HG02938 (cell line): ENCODE measurements at regions not wholly inside any gene's neighbourhood (a gene's known extent, or its start where the extent isn't known, plus 50 kb on each side); places are given as distances from the start of the nearest gene placed in this dataset.
A peak's percentile ranks its signal among the peaks of the same experiment; 100 is the strongest.

Source experiments
- ATAC-seq: cut with Tn5 transposase; IDR thresholded peaks from one replicate; pipeline ENCODE4 v1.9.1; 2021; ENCODE audit warnings: mild to moderate bottlenecking, moderate library complexity; ENCODE audit not compliant: unreplicated experiment

- ATAC-seq, result no peak
These were observed 97.6 kb downstream of the TM2D1 start for GRCh38 chr1:61627365-61627764.

- no peak for ATAC-seq
These were observed 98.1 kb downstream of the TM2D1 start for GRCh38 chr1:61626816-61627215.

GRCh38 chr1:61623852-61624251, 101.1 kb downstream of the TM2D1 start:
- no peak for ATAC-seq

- no peak for ATAC-seq
These were observed 104.4 kb downstream of the TM2D1 start for GRCh38 chr1:61620536-61620935.

- ATAC-seq, result no peak
These were observed 106.2 kb downstream of the TM2D1 start for GRCh38 chr1:61618755-61619154.

GRCh38 chr1:61618193-61618592, 106.7 kb downstream of the TM2D1 start:
- ATAC-seq, result no peak

GRCh38 chr1:61616830-61617229, 108.1 kb downstream of the TM2D1 start:
- no peak for ATAC-seq

- no peak for ATAC-seq
These were observed 112.3 kb downstream of the TM2D1 start for GRCh38 chr1:61612602-61613001.

- ATAC-seq, result no peak
These were observed 115.9 kb downstream of the TM2D1 start for GRCh38 chr1:61609040-61609439.

GRCh38 chr1:61607448-61607847, 117.5 kb downstream of the TM2D1 start:
- no peak for ATAC-seq

GRCh38 chr1:61606448-61607312, 118.3 kb downstream of the TM2D1 start:
- no peak for ATAC-seq

GRCh38 chr1:61605607-61606321, 119.2 kb downstream of the TM2D1 start:
- ATAC-seq, result no peak

GRCh38 chr1:61604684-61605083, 120.3 kb downstream of the TM2D1 start:
- no peak for ATAC-seq

- ATAC-seq, result no peak
These were observed 120.7 kb downstream of the TM2D1 start for GRCh38 chr1:61604261-61604660.

- no peak for ATAC-seq
These were observed 122.3 kb downstream of the TM2D1 start for GRCh38 chr1:61602663-61603062.

- ATAC-seq, result no peak
These were observed 127.3 kb downstream of the TM2D1 start for GRCh38 chr1:61597601-61598000.

- no peak for ATAC-seq
These were observed 131.6 kb downstream of the TM2D1 start for GRCh38 chr1:61593331-61593730.

GRCh38 chr1:61591351-61591750, 133.6 kb downstream of the TM2D1 start:
- ATAC-seq, result no peak

GRCh38 chr1:61588736-61589672, 135.9 kb downstream of the TM2D1 start:
- ATAC-seq, result peak; percentile 95

GRCh38 chr1:61585714-61586113, 139.2 kb downstream of the TM2D1 start:
- no peak for ATAC-seq

- ATAC-seq, result no peak
These were observed 141.2 kb downstream of the TM2D1 start for GRCh38 chr1:61583703-61584102.
